DLD1 (cell line): ENCODE measurements at regions not wholly inside any gene's neighbourhood (a gene's known extent, or its start where the extent isn't known, plus 50 kb on each side); places are given as distances from the start of the nearest gene placed in this dataset.
"Not testable (repeated sequence)": the region's sequence is repeated elsewhere in the genome, so short reads cannot be mapped to it uniquely, and the experiment has no call there.

ENCODE experiments used
- in situ Hi-C: cut with HindIII; loops from 2 replicates; pipeline ENCODE4 v1.10.0; 2017; ENCODE audit warnings: low sequenced_read_pairs

- in situ Hi-C loops, result no loop called here
These were observed 111.7 kb upstream of the COBL start for GRCh38 chr7:51428217-51428887.

- in situ Hi-C loops, result no loop called here
These were observed 109.6 kb upstream of the COBL start for GRCh38 chr7:51426163-51426562.

GRCh38 chr7:51409934-51410333 is 93.3 kb upstream of the COBL start:
- in situ Hi-C loops, result not testable (repeated sequence)

- in situ Hi-C loops, result not testable (repeated sequence)
These were observed 81.0 kb upstream of the COBL start for GRCh38 chr7:51397608-51398007.

- in situ Hi-C loops, result not testable (repeated sequence)
These were observed 76.4 kb upstream of the COBL start for GRCh38 chr7:51393003-51393402.

GRCh38 chr7:51389952-51390351 is 73.3 kb upstream of the COBL start:
- in situ Hi-C loops, result not testable (repeated sequence)

- in situ Hi-C loops, result not testable (repeated sequence)
These were observed 72.7 kb upstream of the COBL start for GRCh38 chr7:51389216-51389812.

GRCh38 chr7:51388241-51388640 is 71.6 kb upstream of the COBL start:
- in situ Hi-C loops, result not testable (repeated sequence)

GRCh38 chr7:51386806-51387568 is 70.4 kb upstream of the COBL start:
- in situ Hi-C loops, result not testable (repeated sequence)

GRCh38 chr7:51386184-51386583 is 69.6 kb upstream of the COBL start:
- in situ Hi-C loops, result not testable (repeated sequence)

- in situ Hi-C loops, result not testable (repeated sequence)
These were observed 65.6 kb upstream of the COBL start for GRCh38 chr7:51382243-51382642.

GRCh38 chr7:51376420-51377092 is 59.9 kb upstream of the COBL start:
- in situ Hi-C loops, result no loop called here

- in situ Hi-C loops, result no loop called here
These were observed 58.3 kb upstream of the COBL start for GRCh38 chr7:51374936-51375335.

GRCh38 chr7:51373607-51374006 is 57.0 kb upstream of the COBL start:
- in situ Hi-C loops, result not testable (repeated sequence)

GRCh38 chr7:51369746-51370145 is 53.1 kb upstream of the COBL start:
- in situ Hi-C loops, result no loop called here

- in situ Hi-C loops, result not testable (repeated sequence)
These were observed 52.6 kb upstream of the COBL start for GRCh38 chr7:51369228-51369627.

GRCh38 chr7:51368334-51368733 is 51.7 kb upstream of the COBL start:
- in situ Hi-C loops, result no loop called here

- in situ Hi-C loops, result no loop called here
These were observed 51.0 kb upstream of the COBL start for GRCh38 chr7:51367614-51367968.

GRCh38 chr7:51366930-51367613 is 50.5 kb upstream of the COBL start:
- in situ Hi-C loops, result no loop called here
